ENCODE measurements at regions not wholly inside any gene's neighbourhood (a gene's known extent, or its start where the extent isn't known, plus 50 kb on each side); places are given as distances from the start of the nearest gene placed in this dataset.
"Not testable (repeated sequence)": the region's sequence is repeated elsewhere in the genome, so short reads cannot be mapped to it uniquely, and the experiment has no call there.

DNA sequence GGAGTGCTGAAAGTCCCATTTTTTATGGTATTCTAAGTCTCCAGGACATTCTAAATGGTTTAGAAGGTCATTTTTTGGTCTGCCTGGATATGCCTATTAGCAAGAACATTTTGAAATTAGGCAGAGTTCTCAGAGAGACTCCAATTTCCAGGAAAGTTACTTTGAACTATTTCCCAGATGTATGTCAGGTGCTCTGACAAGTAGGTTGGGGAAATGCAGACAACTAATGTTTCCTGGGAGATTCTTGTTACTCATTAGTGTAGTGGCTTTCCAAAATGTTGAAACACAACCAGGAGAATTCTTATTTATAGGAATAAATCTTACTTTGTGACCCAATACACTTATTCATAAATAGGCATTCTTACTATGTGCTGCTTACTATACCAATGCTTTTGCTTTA, 268.4 kb downstream of the ZNF37A start:
- DNase-seq (ENCODE audit: low read depth): peak; percentile 31

DNA sequence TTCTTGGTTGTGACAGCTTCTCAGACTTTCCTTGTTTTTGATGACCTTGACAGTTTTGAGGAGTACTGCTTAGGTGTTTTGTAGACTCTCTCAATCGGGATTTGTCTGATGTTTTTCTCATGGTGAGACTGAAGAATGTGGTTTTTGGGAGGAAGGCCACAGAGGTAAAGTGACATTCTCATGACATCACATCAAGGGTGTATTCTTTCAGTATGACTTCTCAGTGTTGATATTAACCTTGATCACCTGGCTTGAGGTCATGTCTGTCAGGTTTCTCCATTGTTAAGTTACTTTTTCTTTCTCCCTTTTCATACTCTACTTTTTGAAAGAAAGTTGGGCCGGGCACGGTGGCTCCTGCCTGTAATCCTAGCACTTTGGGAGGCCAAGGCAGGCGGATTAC, 269.9 kb downstream of the ZNF37A start:
- not testable (repeated sequence) for DNase-seq (ENCODE audit: low read depth)

DNA sequence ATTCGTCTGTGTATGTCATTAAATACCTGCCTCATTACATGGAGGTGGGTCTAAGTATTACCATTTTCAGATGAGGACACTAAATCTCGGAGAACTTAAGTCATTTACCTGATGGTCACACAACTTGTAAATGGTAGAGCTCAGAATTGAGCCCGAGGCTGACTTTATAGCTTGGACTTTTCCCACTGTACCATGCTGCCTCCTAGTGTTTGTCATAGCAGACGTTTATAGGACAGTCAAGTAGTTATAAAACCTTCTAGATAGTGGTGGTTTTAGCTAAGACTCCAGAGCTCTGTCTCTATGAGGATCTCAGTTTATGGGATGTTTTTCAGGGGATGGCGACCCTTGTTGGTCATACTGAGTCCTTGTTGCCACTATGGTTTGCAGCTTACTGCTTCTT, 271.8 kb downstream of the ZNF37A start:
- peak; percentile 52 for DNase-seq (ENCODE audit: low read depth)

DNA sequence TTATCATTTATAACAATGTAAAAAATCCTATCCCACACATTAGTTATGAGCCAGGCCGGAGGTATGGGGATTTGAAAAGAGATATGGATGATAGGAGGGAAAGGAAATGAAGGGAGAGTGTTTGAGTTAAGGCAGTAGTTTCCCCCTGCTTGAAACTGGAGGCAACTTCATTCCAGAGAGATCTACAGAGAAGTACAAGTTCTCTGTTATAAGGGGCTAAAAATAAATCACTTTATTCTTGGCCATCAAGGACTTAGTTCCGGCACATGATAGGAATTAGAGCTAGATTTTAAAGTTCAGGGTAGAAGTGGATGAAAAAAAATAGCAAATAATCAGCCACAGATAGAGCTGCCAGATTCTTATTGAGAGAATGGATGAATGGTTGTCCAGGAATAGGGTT, 289.7 kb downstream of the ZNF37A start:
- DNase-seq (ENCODE audit: low read depth): not testable (repeated sequence)

DNA sequence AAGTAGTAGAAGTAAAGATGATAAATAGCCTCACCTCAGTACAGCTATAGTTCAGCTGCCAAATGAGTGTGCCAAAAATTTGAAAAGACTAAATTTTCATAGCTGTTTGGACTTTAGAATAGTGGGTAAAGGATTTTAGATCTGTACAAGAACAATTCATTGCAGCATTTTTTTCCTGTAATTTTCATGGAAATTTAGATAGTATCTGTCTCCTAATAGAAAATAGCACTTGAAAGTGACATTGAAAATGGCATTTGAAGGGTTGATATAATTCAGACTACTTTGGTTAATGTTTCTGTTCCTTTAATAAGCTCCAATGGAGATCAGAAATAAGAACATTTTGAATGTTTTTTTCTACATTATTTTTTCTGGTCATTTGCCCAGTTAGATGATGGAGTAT, 292.7 kb downstream of the ZNF37A start:
- DNase-seq (ENCODE audit: low read depth): not testable (repeated sequence)

DNA sequence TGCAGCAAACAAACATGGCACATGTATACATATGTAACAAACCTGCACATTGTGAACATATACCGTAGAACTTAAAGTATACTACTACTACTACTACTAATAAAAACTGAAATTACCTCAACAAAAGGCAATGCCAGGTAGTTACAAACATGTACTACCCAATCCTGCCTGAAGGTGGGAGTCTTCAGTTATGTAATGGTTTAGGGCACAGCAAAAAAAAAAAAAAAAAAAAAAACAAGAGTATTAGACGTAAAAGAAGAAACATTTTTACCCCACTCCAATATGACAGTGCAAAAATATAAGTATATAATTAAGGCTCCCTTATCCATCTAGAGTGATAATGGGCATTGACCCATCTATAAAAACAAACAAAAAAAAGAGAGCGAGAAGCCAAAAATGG, 296.6 kb downstream of the ZNF37A start:
- peak; percentile 13 for DNase-seq (ENCODE audit: low read depth)

DNA sequence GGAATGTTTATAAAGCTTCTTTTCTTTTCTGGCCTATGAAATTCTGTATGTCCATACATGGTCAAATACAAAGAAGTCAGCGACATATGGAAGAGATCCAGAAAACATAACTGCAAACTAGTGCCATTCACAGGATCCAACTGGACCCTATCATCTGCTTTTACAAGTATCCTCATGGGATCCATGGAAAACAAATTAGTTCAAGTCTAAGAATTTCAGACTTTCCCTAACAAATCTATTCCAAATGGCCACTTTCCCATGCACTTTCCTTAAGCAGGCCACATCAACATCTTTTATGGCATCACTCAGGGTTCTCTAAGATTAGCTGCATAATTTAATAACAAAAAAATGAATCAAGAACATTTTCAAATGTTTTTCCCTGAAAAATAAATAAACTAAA, 301.3 kb downstream of the ZNF37A start:
- not testable (repeated sequence) for DNase-seq (ENCODE audit: low read depth)

DNA sequence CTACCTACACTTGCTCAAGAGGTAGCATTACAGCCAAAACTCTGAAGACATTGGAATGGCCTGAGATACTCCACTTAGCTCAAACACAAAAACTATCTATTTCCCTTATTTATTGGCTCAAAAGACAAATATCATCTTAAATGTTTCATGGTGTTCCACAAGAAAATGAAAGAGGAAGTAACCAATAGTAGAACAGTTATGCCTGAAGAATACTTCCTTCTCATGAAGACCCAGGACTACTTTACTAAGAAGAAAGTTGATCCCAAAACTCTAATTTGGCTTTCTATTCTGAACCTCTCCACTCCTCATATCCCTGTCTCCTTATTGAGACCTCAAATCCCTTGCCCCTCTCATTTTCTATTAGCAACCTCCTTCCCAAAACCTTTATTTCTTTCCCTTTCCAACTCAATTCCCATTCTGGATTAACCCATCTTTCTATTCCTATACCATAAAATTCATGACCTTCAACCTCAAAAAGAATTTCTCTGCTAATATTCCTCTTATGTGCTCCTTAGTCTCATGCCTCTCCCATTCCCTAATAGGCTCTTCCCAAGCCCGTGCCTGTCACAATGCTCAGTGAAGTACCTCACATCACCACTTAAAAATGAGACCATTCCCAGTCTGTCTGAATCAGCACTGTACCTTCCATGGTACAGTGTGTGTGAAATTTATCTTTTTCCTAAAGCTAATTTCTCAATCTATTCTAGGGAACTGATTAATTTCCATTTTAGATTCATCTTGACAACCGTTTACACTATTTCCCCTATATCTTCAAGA, 302.2 kb downstream of the ZNF37A start:
- DNase-seq (ENCODE audit: low read depth): not testable (repeated sequence)

DNA sequence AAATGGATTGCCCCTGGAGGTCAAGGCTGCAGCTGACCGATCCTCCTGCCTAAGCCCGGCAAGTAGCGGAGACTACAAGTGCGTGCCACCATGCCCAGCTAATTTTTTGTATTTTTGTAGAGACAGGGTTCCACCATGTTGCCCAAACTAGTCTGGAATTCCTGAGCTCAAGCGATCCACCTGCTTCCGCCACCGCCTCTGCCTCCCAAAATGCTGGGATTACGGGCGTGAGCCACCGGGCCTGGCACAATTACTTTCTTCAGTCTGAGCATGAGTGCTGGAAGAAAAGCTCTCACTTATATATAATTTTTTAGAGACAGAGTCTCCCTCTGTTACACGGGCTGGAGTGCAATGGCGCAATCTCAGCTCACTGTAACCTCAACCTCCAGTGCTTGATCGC, 307.4 kb downstream of the ZNF37A start:
- DNase-seq (ENCODE audit: low read depth): not testable (repeated sequence)

DNA sequence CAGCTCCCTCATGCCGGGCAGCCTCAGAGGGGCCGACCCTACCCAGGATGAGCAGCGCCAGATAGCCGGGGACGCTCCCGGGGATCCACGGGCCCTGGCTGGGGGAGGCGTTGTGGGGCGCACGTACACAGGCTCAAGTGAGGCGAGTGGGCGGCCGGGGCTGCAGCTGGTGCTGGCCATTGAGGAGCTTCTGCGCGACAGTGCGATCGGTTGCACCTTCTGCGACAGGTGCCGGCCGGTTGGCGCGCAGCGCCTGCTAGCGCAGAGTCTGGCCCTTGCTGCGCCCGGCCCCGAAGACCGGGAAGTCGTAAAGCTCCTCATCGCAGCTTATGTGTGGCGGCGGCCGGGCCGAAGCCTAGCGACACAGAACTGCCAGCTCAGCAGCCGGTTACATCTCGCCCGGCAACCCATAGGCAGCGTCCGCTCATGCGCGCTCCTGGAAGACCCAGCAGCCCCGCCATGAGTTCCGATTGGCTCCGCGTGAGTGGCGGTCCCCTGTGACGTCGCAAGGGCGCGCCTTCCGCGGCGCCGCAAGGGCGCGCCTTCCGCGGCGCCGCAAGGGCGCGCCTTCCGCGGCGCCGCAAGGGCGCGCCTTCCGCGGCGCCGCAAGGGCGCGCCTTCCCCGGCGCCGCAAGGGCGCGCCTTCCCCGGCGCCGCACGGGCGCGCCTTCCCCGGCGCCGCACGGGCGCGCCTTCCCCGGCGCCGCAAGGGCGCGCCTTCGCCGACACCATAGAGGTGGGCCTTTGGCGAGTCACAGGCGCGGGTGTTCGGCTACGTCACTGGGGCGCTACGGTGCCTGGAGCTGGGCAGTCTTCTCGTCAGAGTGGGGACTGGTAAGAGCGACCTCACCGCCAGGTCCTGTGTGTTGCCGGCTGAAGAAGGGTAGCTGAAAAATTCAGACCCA, 308.6 kb downstream of the ZNF37A start:
- peak; percentile 87 for DNase-seq (ENCODE audit: low read depth)

DNA sequence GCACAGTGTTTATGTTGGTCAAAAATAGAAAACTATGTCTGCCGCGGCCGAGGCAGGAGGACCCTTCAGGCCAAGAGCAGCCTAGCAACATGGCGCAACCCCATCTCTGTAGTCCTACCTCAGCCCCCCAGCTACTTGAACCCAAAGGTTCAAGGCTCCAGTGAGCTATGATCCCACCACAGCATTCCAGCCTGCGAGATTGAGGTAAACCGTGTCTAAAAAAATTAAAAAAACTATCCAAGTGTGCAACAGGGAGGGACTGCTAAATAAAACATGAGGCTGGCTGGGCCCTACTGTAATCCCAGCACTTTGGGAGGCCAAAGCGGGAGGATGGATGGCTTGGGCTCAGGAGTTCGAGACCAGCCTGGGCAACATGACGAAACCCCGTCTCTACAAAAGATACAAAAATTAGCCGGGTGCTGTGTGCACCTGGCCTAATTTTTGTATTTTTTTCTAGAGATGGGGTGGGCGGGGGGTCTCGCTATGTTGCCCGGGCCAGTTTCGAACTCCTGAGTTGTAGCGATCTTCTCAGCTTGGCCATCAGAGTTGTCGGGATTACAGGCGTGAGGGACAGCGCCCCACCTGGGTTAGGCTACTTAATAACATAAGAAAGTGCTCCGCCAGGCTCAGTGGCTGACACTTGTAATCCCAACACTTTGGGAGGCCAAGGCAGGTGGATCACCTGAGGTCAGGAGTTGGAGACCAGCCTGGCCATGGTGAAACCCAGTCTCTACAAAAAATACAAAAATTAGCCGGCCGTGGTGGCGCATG, 309.4 kb downstream of the ZNF37A start:
- not testable (repeated sequence) for DNase-seq (ENCODE audit: low read depth)

DNA sequence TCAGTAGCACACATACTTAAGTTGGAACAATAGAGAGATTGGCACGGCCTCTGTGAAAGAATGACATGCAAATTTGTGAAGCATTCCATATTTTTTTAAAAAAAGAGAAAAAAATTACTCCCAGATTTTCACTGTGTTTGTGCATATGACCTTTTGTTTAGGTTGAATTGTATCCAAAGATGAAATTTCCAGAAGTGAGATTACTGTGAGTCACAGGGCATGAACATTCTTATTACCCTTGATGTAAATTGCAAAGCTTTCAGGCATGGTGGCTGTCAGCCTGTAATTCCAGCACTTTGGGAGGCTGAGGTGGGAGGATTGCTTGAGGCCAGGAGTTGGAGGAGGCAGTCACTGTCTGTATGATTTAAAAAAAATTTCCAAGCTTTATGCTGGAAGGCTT, 329.5 kb downstream of the ZNF37A start:
- DNase-seq (ENCODE audit: low read depth): not testable (repeated sequence)

DNA sequence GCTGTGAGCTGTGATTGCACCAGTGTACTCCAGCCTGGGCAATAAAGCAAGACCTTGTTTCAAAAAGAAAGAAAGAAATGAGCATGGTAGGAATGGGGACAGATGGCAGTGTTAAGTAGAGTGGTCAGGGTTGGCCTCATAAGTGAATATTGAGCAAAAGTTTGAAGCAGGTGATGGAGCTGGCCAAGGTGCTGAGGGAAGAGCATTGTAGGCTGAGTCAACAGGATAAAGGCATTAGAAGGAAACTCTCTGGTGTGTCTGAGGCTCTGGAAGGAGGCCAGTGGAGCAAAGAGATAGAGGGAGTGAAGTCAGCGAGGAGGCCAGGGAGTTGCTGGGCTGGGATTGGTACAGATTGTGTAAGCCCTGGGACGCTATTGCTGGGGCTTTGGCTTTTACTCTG, 336.1 kb downstream of the ZNF37A start:
- DNase-seq (ENCODE audit: low read depth): not testable (repeated sequence)

DNA sequence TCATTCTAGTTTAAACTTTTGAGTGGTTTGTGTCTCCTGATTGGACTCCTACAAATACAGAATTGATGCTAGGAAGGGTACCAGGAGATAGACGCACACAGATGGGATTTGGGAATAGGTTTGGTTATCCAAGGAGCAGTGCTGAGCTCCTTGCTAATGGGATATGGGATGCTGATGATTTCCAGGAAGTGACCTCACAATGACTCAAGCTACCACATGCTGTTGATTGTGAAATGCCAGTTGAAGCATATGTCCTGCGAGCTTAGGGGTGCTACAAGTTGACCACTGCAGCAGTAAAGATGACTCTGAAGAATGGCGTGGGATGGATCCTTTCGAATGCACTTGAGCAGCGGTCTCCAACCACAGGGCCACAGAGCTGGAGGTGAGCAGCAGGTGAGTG, 343.2 kb downstream of the ZNF37A start:
- DNase-seq (ENCODE audit: low read depth): peak; percentile 0

DNA sequence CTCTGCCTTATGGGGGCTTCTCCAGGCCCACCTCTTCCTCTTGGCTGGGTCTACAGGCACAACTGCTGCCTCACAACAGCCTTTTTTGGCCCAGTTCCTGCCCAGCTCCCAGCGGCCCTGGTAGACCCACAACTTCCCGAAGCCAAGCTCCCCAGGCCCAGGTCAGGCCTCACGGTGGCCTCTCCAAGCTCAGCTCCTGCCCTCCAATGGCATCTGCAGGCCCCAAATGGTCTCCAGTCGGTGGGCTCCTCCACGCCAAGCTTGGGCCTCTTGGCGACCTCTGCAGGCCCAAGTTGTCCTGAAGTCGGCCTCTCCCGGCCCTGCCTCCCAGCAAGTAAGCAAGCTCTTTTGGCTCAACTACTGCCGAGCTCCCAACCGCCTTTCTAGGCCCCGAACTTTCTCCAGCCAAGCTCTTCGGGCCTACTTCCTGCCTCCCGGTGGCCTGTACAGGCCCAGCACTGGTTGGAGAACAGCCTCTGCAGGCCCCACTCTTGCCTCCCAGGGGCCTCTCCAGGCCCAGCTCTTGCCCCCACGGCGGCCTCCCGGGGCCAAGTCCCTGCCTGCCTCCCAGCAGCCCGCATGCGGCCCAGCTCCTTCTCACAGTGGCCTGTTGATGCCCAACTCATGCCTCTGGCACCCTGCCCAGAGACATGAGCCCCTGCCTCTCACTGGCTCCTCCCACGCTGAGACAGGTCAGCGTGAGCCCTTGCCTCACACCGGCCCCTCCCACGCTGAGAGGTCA, 354.6 kb downstream of the ZNF37A start:
- DNase-seq (ENCODE audit: low read depth): not testable (repeated sequence)

DNA sequence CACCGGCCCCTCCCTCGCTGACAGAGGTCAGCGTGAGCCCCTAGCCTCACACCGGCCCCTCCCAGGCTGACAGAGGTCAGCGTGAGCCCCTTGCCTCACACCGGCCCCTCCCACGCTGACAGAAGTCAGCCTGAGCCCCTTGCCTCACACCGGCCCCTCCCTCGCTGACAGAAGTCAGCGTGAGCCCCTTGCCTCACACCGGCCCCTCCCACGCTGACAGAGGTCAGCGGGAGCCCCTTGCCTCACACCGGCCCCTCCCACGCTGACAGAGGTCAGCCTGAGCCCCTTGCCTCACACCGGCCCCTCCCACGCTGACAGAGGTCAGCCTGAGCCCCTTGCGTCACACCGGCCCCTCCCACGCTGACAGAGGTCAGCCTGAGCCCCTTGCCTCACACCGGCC, 355.5 kb downstream of the ZNF37A start:
- not testable (repeated sequence) for DNase-seq (ENCODE audit: low read depth)

DNA sequence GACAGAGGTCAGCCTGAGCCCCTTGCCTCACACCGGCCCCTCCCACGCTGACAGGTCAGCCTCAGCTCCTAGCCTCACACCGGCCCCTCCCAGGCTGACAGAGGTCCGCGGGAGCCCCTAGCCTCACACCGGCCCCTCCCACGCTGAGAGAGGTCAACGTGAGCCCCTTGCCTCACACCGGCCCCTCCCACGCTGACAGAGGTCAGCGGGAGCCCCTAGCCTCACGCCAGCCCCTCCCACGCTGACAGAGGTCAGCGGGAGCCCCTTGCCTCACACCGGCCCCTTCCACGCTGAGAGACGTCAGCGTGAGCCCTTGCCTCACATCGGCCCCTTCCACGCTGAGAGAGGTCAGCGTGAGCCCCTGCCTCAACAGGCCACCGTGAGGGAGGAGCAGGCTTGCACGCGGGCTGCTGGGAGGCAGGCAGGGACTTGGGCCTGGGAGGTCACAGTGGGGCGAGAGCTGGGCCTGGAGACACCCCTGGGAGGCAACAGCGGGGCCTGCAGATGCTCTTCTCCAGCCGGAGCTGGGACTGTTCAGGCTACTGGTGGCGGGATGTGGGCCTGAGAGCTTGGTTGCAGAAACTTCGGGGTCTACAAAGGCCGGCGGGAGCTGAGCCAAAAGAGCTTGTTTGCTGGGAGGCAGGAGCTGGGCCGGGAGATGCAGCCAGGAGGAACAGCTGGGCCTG, 356.4 kb downstream of the ZNF37A start:
- DNase-seq (ENCODE audit: low read depth): not testable (repeated sequence)

DNA sequence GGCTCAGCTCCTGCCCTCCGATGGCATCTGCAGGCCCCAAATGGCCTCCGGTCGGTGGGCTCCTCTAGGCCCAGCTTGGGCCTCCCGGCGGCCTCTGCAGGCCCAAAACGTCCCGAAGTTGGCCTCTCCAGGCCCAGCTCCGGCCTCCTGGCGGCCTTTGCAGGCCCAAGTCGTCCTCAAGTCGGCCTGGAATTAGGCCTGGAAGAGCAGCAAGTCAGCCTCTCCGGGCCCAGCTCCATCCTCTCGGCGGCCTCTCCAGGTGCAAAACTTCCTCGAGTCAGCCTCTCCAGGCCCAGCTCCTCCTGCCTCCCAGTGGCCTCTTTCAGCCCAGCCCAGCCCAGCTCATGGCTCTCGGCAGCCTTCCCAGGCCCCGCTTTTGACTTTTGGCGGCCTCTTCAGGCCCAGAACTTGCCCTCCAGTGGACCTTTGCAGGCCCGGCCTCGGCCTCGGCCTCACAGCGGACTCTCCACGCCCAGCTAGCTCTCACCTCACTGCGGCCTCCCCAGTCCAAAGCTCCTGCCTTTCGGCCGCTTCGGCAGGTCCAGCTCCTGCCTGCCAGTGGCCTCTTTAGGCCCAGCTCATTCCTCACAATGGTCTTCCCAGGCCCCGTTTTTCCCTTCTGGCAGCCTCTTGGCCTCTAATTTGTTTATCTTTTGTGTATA, 357.3 kb downstream of the ZNF37A start:
- DNase-seq (ENCODE audit: low read depth): not testable (repeated sequence)
